GM18520 (cell line): ENCODE measurements at regions not wholly inside any gene's neighbourhood (a gene's known extent, or its start where the extent isn't known, plus 50 kb on each side); places are given as distances from the start of the nearest gene placed in this dataset.

Experiments
- ATAC-seq: cut with Tn5 transposase; IDR thresholded peaks from one replicate; pipeline ENCODE4 v1.9.1; 2021; ENCODE audit not compliant: unreplicated experiment

DNA sequence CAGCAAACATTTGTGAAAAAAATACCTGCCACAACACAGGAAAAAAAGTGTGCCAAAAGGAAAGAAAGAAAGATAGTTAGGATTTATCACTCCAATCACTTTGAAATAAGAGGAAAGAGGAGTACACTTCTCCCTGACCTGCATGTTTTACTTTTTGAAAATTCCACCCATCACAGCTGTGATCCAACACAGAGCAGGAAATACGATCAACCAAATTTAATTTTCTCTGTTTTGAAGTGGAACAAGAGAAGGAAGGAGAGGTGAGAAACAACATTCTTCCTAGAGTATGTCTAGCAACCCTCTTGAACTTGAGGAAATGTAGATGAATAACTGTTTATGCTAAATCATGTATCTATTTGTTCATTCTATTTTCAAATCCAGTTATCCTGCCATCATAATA lies 284.7 kb upstream of the SYT1 start:
- ATAC-seq = no peak

DNA sequence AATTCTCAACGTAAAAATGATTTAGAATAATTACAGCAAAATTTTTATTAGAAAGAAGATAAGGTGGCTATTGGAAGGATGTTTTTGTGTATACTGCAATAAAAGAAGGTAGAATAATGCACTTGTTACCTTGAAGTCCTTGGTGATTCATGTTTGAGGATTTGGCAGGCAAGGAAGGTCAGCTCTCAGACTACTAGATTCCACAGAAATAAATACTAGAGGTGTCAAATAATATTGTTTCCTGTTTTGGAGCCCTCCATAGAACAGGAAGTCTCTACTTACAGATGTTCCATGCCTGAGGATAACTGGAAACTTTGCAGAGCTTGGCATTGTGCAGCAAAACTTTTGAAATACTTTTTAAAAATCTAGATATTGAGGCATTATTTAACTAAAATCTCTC lies 284.3 kb upstream of the SYT1 start:
- no peak for ATAC-seq

DNA sequence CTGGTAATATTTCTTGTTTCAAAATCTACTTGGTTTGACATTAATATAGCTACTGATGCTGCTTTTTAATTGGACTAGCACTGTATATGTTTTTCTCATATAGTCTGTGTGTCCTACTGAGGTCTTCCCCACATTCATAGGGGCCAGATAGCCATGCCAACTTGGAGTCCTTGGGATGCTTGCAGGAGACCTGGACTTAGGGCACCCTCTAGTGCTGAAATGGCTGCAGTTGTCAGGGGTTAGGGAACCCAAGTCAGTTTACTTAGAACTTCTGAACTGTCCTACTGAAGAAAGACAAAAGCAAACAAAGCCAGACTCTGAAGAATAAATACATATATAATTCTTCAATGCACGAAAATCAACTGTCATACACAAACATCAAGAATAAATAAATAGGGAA lies 279.9 kb upstream of the SYT1 start:
- ATAC-seq = no peak

DNA sequence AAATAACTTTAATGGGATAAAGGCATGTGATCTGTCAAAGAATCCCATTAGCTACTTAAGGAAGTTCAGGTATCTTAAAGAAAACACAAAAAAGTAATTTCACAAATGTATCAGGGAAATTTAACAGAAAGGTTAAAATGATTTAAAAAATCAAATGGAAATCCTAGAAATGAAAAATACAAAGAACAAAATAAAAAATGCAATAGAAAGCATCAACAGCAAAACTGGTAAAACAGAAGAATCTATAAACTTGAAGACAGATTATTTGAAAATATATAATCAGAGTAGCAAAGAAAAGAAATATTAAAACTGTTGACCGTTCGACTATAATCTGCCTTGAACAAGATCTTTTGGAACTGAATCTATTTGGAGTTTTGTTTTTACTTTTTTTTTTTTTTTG lies 279.4 kb upstream of the SYT1 start:
- no peak for ATAC-seq

DNA sequence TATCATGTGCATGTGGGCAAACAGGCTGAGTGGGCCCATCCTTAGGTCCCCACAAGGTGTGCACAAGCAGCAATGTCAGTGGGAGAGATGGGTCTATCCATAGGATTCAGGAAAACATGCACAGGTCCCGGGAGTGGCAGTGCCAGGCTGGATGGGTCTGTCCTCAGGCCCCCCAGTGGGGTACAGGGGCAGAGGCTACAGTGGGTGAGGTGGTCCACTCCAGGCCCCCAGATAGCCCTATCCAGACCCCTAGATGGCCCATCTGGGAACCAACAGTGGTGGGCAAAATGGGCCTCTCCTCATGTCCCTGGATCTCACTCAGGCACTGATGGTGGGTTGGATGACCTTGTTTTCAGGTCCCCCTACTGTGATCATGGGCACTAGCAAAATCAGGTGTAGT lies 277.8 kb upstream of the SYT1 start:
- ATAC-seq = no peak

DNA sequence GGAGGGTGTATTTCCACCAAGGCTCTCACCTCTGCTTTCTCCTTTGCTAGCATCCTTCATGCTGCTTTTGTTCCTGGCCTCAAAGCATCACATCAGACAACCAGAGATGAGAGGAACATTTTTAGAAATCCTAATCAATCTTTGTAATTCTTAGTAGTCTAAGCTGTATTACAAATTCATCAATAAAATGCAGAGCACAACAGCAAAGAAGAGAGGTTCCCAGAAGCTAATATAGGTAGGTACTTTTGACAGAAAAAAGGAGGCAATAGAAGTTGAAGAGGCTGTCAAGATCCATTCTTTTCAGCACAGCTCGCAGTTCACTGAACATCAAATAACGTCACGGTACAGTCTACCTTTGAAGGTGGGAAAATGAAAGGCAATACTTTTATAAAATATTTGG lies 265.2 kb upstream of the SYT1 start:
- ATAC-seq = no peak

DNA sequence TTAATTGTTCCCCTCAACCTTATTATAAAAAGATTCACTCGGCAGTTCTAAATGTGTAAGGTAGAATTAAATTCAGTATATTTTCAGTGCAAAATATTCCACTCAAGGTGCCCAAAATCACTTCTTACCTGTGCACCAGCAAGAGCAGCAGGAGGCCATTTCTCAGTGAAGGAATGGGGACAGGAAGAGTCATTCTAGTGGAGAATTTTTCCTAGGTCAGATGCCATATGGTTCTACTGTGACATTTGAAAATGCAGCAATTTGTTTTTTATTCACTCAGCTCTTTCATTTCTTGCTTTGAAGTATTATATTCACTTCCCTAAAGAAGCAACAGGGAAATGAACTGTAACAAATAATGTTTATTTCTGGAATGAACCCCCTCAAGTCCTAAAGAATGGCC lies 264.0 kb upstream of the SYT1 start:
- ATAC-seq = no peak

DNA sequence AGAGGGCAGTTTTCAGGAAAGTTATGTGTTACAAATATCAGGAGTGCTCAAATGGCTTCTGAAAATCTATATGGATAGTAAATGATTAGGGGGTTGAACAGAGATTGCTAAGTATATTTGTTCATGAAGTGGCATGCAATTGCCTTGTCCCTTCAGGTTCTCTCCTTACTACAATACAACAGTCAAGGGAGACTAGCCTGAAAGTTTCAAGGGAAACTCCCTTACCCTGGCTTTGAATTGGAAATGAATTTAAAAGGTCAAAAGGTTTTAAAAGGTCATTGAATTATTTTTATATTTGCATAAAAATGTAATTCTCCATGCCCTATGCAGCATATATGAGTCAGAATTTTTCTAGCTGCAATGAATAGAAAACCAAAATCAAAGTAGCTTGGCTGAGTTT lies 253.1 kb upstream of the SYT1 start:
- ATAC-seq = peak; percentile 54

DNA sequence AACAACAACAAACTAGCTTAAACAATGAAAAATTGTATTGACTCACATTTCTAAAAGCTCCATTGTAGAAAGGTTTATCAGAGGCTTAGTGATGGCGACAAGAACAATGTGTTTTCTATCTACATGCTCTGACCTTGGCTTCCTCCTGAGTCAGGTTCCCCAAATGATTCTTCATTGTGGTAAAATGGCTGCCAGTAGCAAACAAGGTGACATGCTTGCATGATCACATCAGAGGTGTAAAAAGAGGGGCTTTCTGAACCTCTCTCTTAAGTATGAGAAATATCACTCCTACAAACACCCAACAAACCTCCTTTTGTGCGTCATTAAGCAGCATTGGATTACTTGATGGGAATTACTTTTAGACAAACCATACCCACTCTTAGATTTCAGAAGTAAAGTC lies 252.4 kb upstream of the SYT1 start:
- no peak for ATAC-seq

DNA sequence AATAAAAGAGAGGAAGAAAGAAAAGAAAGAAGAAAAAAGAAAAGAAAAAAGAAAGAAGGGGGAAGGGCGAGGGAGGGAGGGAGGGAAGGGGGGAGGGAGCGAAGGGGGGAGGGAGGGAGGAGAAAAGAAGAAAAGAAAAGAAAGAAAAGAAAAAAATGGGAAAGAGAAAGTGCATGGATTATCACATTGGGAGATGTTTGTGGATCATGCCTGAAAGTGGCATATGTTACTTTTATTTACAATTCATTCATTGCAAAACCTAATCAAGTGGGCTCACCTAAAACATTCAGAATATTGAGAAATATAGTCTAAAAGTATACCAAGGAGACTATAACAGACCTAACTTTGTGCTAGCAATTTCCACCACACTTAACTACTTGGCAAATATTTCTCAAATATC lies 246.9 kb upstream of the SYT1 start:
- no peak for ATAC-seq

DNA sequence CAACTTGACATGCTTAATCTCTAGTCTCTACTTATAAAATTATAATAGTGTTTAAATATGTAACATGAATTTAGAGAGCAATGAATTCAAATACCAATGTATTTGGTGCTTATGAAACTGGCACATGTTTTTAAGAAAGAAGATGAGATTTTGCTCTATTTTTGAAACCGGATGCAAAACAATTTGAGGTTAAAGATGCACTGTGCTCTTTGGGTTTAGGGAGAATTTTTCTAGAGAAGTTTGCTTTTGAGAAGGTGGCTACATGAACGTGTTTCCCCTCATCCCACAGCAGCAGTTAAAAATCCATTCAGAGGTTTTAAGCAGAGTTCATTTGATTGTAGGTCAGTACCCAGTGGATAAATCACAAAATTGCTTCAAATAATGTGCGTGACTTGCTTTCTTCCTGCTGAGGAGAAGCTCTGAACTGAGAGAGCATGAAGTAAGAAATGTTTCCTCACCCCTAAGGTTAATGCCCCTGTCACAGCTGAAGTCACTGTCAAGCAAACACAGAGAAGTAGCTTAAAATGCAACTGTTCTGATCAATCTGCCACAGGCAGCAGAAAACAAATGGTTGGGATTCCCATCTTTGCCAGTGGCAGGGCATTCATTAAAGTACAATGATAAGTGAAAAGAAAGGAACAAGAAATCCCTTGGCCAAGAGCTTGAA lies 241.9 kb upstream of the SYT1 start:
- no peak for ATAC-seq

DNA sequence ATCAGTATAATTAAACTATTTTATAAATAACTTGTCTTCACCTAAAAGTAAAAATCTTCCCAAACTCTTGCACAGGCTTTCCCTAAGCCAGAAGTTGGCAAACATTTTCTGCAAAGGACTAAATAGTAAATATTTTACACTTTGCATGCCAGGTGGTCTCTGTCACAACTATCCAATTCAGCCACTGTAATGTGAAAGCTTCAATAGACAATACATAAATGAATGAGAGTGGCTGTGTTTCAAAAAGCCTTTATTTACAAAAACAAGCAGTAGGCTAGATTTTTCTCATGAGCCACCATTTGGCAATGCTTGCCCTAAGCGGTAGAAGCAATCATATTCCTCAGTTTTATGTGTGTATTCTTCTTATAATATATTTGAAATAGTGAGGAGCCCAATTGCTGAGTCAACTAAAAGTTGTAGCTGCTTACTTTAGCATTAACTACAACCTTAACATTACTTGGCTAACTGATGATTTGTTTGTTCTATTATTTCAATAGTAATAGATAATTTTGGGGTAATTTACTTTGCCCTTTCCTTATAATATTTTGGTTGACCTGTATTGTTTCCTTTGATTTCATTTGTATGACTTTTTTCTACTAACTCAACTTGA lies 236.0 kb upstream of the SYT1 start:
- ATAC-seq = no peak

DNA sequence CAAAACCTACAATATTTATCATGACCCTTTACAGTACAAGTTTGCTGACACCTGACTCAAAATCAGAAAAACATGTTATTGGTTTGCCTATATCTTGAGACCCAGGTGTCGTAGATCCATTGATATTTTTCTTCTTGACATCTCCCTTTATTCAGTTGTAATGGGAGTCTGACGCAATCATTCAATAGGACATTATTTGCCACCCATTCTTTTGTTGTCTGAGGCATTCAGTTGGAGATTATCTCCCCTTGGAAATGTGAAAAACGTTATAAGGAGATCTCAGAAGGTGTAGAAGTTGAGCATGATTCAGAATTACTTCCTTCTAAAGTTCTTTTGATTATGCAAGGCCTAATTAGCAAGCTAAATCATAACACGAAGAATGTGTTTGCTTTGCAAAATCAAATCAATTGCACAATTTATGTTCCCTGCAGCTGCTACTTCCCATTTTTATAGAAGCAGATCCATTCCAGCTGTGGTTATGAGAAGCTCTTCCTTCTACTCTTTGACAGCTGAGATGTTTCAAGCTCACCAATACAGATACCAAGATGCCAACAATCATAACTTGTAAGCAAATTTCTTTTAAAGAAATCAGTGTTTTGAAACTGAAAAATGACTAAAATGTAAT lies 228.2 kb upstream of the SYT1 start:
- ATAC-seq = no peak

DNA sequence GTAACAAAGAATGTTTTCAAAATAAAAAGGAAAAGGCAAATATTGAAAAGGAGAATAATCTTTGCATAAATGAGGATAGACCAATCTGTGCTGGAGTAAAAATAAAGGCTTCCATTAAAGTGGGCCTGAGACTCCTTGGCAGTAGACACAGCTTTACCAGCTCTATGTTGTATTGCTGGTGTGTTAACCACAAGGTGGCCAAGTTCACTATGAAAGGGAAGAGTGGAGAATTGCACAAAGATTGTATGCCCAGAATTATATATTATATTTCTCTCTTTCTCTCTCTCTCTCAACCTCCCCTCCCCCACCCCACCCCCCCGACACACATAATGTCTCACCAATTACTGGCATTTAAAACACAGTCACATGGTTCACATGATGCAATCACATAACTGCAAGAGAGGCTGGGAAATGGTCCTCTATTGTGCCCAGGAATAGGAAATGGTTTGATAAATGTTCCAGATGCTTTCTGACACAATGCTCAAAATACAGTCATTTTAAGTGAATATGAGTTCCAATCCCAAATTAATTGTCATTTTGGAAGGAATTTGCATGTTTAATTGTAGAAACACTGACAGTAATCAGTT lies 222.6 kb upstream of the SYT1 start:
- no peak for ATAC-seq

DNA sequence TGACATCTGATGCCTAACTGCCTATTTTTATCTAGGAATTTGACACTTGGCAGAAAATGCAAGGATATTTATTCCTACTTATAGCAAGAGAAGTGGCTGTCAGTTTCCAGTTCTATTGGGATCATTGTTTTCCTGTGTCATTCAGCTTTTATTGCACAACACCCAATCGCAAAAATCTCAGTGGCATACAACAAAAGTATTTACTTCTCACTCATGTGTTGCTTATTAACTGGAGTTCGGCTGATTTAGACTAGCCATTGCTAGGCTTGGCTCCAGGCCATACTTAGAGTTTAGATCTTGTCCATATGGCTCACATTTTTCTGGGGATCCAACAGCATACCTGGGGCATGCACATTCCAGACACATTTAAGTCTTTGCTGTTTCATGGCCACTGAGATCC lies 218.6 kb upstream of the SYT1 start:
- ATAC-seq = no peak

DNA sequence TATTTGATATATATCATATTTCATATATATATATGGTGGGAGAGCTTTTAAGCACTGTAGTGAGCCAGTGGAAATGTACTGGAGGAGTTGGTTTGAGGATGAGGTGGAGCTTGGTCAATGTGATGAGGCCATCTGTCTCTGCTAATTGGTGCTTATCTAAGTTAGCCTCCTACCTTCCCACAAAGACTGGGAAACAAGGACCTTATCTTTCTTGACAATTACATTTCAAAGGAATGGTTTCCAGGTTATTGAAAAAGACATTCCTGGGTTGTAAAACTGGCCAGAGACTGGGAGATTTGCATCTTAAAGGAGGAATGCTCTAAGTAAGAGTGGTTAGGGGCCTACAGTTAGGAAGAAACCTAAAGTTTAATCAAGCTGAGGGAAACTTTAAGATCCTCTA lies 212.8 kb upstream of the SYT1 start:
- ATAC-seq = no peak

DNA sequence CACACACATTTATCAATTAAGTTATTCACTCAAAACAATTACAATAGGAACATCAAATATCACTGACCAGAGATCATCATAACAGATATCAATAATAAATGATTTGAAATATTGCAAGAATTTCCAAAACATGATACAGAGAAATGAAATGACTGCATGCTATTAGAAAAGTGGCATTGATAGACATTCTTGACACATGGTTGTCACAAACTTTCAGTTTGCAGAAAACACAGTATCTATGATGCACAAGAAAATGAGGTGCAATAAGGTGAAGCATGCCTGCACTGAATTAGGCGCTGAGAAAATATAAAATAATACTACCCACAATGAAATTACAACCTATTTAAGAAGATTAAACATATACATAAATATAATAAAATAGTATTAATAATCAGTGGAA lies 198.0 kb upstream of the SYT1 start:
- no peak for ATAC-seq

DNA sequence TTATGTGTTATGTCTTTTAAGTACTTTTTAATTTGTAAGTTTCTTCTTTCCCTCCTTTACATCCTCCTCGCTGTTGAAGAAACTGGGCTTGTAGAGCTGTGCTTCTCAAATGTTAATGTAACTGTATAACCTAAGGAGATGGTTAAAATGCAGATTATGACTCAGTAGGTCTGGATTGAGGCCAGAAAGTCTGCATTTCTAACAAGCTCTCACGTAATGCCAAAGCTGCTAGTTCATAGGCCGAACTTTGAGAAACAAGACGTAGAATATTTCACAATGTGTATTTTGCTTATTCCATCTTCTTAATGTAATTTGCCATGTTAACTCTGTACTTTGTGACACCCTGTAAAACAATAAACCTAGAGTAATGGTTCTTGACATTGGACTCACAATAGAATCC lies 193.3 kb upstream of the SYT1 start:
- ATAC-seq = no peak

DNA sequence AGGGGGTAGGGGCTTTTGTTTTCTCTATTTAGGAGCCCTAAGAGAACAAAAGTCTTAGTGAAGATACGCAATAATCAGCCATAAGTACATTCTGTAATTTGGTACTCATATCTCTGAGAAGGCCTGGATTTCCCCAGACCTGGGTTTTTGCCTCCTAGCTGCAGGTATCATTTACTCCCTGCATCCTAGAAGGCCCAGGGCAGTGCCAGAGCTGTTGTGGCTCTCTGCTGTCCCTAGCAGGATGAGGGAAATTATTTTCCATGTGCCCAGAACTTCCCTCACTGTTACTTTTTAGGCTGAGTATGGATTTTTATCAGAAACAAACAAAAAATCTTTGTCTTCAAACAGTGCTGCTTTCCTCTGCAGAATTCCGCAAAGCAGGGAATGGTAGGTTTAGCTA lies 192.5 kb upstream of the SYT1 start:
- ATAC-seq = no peak

DNA sequence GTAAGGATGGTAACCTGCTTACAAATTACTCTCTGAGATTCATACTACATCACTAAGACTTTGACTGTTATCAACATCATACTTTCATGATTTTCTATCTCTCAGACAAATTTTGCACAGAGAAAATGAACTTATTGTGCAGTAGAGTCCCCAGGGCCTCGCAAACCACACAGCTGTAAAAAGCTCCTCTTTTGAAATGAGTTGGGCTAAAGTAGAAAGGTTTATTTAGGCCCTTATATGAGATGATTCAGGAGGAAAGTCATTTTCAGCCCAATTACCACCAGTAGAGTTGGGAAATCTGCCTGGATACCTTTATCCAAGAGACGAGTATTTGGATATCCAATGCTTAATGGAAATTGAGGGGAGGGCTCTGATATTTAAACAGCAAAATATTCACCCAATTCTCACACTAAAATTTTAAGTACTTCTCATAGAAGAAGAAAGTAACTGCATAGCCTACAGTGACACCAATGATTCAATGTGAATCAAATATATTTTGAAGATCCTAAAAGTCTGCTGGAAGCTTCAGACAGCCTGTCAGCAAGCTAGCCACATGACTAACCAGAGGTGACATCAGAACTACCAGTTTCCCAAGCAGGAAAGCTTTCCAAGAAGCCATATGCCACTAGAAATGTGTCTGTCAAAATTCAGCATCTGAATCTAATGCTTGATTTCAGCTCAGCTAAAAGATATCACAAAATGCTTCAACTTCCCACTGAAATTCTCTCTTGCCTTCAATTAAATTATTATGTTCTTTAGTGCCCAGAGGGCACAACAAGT lies 190.1 kb upstream of the SYT1 start:
- ATAC-seq = no peak

DNA sequence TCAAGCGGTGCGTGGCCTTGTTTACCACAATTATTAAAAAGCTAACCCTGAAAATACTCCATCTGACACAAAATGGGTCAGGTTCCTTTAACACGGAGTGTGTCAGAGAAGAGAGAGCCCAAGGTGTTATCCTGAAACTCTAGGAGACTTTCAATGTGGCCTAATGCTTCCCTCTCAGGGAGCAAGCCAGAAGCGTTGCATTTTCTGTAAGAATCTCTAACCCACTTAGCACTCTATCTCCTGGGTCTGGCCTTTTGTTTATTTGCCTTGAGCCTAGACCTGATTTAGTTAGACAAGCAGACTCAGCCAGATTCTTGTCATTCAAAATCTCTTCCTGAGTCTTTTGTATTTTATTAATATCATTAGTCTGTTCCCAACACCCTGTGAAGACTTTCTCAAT lies 184.0 kb upstream of the SYT1 start:
- ATAC-seq = no peak

DNA sequence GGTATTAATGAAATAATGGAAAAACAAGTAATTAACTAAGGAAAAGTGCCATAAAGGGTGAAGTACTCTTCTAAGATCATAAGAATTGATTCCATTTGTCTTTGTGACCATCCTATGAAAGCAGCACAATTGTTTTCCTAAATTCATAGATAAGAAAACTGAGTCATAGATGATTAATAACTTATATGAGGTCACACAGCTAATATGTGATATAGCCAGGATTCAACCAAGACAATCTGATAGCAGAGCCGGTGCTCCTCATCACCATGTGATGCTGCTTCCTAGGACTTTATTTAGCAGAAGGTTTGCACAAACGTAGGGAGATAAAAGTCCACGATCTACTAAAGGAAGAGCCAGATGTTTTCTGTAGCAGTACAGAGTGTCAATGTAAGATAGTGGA lies 181.5 kb upstream of the SYT1 start:
- no peak for ATAC-seq
